ENCODE measurements at regions not wholly inside any gene's neighbourhood (a gene's known extent, or its start where the extent isn't known, plus 50 kb on each side); places are given as distances from the start of the nearest gene placed in this dataset.

DNA sequence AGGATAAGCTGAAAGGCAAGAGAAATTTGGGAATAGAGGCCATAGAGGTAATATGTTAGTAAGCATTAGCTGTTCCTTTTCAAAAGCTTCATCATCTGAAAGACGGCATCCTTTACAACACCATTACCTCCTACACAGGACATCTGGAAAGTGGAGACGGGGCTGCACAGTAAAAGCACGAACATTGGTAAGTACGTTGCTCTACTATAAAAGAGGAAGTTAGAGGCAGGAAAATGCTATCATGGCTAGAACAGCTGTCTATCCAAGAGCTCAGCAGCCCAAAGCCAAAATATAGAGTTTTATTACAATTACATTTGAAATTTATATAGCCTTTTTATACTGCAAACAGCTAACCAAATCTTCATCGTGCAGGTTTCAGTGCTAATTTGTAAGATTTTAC is 172.3 kb upstream of the GRIP1 start:
- H3K27ac Mint-ChIP-seq, result no peak overlapping the region
- no peaks in the 10 kb centered on the region for H3K9me3 Mint-ChIP-seq
- H3K36me3 Mint-ChIP-seq, result no peaks in the 10 kb centered on the region
- no peak overlapping the region for H3K4me3 Mint-ChIP-seq
- CTCF ChIA-PET, result interaction anchor here (0.9 kb wide), 1 partner anchor 22 kb away, joined by 3 read pairs; no protein-coding TSS in a partner anchor
- peaks cover 4% of the 10 kb centered on the region for H3K27me3 Mint-ChIP-seq
- no peaks in the 10 kb centered on the region for H3K4me1 Mint-ChIP-seq
- DNase-seq, result no peak

DNA sequence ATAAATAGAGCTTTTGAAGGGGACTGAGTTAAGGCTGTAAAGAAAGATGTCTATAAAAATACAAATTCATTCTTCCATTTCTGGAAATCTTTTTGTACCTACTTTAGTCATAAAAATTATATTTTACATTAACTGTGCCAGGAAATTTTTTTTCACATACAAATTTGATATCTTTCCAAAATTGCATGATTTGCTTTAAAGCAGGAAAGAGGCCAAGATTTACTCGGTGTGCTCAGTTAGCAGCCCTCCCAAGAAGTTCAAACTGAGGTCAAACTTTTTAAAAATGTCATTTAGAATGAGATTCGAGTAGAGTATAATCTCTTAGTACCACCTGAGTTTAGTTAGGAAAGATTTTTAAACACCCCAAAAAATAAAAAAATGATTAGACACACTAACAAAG is 173.2 kb upstream of the GRIP1 start:
- no peaks in the 10 kb centered on the region for H3K4me1 Mint-ChIP-seq
- no peak overlapping the region for H3K4me3 Mint-ChIP-seq
- peaks cover 2% of the 10 kb centered on the region for H3K27me3 Mint-ChIP-seq
- no peaks in the 10 kb centered on the region for H3K36me3 Mint-ChIP-seq
- DNase-seq, result no peak
- no peak overlapping the region for H3K27ac Mint-ChIP-seq
- no peaks in the 10 kb centered on the region for H3K9me3 Mint-ChIP-seq
- CTCF ChIA-PET, result no interaction called here

DNA sequence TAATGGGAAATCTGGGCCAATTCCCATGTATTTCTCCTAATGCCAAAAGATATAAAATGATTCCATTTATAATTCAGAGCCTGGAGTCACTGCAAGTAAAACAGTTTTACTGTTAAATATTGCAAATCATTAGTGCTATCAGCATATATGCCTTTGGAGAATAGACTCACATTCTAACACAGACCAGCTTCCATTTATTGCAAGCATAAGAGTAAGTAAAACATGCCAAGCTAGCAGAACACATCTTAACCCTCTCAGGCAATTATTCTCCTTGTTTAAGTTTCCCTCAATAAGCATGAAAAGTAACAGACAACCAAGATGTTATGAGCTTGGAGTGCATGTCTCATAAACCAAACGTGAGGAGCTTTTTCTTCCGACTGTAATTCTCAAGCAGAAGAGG is 173.9 kb upstream of the GRIP1 start:
- H3K4me1 Mint-ChIP-seq, result peaks cover 5% of the 10 kb centered on the region
- no peaks in the 10 kb centered on the region for H3K36me3 Mint-ChIP-seq
- H3K9me3 Mint-ChIP-seq, result no peaks in the 10 kb centered on the region
- CTCF ChIA-PET, result no interaction called here
- H3K4me3 Mint-ChIP-seq, result no peak overlapping the region
- DNase-seq, result no peak
- H3K27ac Mint-ChIP-seq, result no peak overlapping the region
- no peaks in the 10 kb centered on the region for H3K27me3 Mint-ChIP-seq

DNA sequence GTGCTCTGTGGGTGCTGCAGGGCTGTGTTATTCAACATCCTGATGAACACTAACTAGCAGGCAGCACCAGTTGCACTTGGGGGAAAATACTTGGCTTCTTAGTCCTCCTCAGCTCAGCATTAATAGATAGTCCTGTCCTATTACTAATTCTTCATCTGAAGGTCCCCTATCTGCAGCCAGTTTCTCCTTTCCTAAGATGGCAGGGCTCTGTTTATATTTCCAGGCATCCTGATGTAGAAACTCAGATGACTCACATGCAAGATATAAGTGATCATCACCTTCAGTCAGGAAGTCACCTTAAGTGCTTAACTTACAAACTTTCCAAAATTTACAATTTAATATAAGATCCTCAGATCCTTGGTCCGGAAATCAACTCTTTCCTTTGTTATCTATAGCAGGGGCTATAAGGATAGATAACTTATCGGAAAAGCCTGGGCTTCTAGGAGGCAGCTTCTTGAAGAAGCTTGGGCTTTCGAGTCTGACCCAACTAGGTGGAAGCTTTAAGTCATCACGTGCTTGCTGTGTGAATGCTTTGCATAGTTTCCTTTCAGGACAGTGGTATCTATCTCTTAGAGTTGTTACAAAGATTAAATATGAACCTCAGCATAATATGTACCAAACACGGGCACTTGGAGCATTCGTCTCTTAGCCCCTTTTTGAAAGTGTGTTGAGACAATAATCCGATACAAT is 181.0 kb upstream of the GRIP1 start:
- CTCF ChIA-PET, result interaction anchor here (0.7 to 2.1 kb wide), 11 partner anchors 31 to 177 kb away, joined by 3 to 17 read pairs (median 5); no protein-coding TSS in a partner anchor
- no peak overlapping the region for H3K27ac Mint-ChIP-seq

DNA sequence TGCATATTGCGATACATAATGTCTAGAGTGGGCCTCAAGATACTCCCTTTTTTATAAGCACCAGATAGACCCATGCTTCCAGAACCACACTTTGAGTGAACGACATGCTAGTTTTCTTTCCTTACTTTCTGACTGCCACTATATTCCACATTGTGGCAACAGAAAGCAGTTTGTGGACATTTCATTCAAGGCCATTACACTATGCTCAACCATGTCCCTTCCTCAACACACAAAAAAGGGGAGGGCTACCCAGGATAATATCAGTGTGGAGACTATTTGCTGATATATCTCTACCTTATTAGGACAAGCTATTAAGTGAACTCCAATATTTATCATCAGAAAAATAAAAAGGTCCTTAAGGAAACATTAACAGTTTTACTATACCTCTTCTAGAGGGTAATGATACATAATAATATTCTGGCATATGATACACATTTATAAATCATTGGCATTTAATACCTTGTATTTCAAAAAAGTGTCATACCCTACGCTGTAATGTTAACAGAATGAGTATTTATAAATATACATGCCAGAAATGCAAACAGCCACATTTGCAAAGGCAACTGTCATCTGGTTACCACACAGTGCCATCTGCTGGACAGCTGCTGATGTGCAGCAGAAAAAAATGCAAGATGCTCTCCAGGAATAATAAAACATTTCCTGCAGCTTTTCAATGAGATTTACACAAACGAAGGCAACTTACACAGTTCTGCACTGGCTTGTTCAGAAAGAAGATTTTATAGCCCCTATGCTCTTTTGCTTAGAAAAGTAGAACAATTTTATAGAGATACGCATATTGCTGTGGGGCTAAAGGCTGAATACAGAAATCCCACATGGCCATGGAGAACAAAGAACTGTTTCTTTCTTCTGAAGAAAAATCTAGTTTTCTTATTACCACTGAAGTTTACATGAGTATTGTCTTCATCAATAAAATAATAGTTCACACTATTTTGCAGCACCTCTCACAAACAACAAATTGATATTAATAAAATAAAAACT is 182.2 kb upstream of the GRIP1 start:
- H3K9me3 Mint-ChIP-seq, result no peaks in the 10 kb centered on the region
- no peak overlapping the region for H3K27ac Mint-ChIP-seq
- CTCF ChIA-PET, result interaction anchor here (0.6 to 2.1 kb wide), 14 partner anchors 14 to 172 kb away, joined by 3 to 17 read pairs (median 5); no protein-coding TSS in a partner anchor
- H3K36me3 Mint-ChIP-seq, result no peaks in the 10 kb centered on the region
- H3K4me3 Mint-ChIP-seq, result no peak overlapping the region
- peak; percentile 80 for DNase-seq
- H3K4me1 Mint-ChIP-seq, result peaks cover 17% of the 10 kb centered on the region
- peaks cover 12% of the 10 kb centered on the region for H3K27me3 Mint-ChIP-seq

More for the DNA sequence above, 181.0 kb upstream of the GRIP1 start:
- H3K36me3 Mint-ChIP-seq, result no peaks in the 10 kb centered on the region
- no peak for DNase-seq
- H3K9me3 Mint-ChIP-seq, result no peaks in the 10 kb centered on the region
- no peak overlapping the region for H3K4me3 Mint-ChIP-seq
- H3K4me1 Mint-ChIP-seq, result peaks cover 17% of the 10 kb centered on the region
- peaks cover 4% of the 10 kb centered on the region for H3K27me3 Mint-ChIP-seq

DNA sequence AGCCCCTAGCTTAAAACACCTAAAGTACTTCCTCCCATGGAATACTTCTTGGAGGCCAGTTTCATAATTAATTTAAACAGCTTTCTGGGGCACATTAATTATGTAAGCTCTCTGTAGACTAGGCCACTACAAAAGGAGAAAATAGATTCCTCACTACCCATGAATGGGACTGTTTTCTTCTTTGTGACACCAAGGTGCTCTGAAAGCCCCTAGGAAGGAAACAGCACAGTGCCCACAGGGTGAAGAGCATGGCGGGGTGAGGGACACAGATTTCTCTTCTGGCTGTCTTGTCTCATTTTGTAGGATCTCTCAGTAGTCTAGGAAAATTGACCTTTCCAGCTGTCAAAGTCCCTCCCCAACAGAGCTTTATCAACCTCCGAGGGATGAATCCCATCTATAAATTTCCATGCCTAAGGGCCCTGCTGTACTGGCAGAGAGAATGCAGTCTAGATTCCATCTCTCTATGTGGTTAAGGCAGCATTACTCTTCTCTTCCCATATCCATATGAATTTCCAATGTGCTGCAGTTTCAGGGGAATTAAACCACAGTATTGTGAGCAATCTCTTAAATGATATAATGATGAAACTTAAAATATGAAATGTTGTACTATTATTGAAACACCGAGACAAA is 183.6 kb upstream of the GRIP1 start:
- Mint-ChIP-seq H3K27ac (no peak overlapping the region), H3K9me3 (no peaks in the 10 kb centered on the region), H3K4me3 (no peak overlapping the region), H3K4me1 (peaks cover 15% of the 10 kb centered on the region), H3K36me3 (no peaks in the 10 kb centered on the region), H3K27me3 (peaks cover 15% of the 10 kb centered on the region)
- no peak for DNase-seq
- CTCF ChIA-PET, result interaction anchor here (1.0 kb wide), 3 partner anchors 97 to 174 kb away, joined by 3 read pairs; no protein-coding TSS in a partner anchor

DNA sequence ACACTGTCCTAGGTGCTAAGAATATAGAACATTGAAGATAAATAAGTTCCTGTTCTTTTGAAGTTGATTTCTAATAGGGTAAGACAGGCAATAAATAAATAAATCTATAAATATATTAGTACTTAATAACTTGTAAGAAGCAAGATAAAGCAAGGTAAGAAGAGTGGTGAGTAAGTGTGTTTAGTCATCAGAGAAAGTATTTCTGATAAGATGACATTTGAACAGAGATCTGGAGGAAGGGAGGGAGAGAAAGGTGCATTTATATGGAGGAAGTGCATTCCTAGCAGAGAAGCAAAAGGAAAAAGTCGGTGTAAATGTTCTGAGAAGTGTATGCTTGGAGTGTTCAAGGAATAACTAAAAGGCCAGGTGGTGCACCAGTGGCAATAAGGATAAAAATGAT is 184.4 kb upstream of the GRIP1 start:
- H3K9me3 Mint-ChIP-seq, result no peaks in the 10 kb centered on the region
- H3K4me3 Mint-ChIP-seq, result no peak overlapping the region
- no peaks in the 10 kb centered on the region for H3K36me3 Mint-ChIP-seq
- H3K4me1 Mint-ChIP-seq, result peaks cover 10% of the 10 kb centered on the region
- no peak overlapping the region for H3K27ac Mint-ChIP-seq
- H3K27me3 Mint-ChIP-seq, result peaks cover 15% of the 10 kb centered on the region
- CTCF ChIA-PET, result no interaction called here
- no peak for DNase-seq

DNA sequence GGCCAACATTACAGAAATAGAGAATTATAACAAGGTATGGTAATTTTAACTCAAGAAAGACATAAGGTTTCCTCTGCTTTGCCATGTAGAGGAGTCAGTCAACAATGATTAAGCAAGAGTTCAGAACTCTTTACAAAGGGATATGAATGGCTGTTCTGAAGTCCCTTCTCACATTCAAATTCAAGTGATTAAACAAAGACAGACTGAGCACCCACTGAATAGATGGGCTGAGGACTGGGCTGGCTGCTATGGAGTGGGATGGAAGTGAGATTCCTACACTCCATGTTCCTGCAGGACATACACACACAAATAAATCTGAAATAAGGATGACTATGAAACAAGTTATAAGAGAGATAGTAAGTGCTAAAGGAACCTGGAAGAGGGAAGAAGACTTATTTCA is 199.0 kb upstream of the GRIP1 start:
- H3K9me3 Mint-ChIP-seq, result no peaks in the 10 kb centered on the region
- H3K4me1 Mint-ChIP-seq, result no peaks in the 10 kb centered on the region
- no peak overlapping the region for H3K27ac Mint-ChIP-seq
- no peaks in the 10 kb centered on the region for H3K36me3 Mint-ChIP-seq
- H3K4me3 Mint-ChIP-seq, result no peak overlapping the region
- CTCF ChIA-PET, result no interaction called here
- H3K27me3 Mint-ChIP-seq, result peaks cover 6% of the 10 kb centered on the region
- no peak for DNase-seq

DNA sequence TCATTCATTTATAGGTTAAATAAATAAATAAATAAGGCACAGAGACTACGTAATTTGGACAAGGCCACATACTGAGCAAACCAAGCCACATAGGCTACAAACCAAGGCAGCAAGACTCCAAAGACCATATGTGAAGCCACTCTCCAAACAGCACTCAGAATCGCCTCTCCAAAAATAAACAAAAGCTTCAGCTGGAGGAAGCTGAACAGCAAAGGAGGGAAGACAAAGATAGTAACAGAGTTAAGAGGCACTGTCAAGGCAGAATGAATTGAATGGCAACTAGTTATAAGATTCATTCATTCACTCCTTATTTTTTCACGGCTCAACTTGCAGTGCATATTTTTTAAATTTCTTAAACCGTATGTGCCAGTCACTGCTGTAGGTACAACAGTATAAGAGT is 200.5 kb upstream of the GRIP1 start:
- CTCF ChIA-PET, result no interaction called here
- Mint-ChIP-seq H3K9me3 (no peaks in the 10 kb centered on the region), H3K4me1 (no peaks in the 10 kb centered on the region), H3K27me3 (peaks cover 8% of the 10 kb centered on the region), H3K36me3 (no peaks in the 10 kb centered on the region), H3K27ac (no peak overlapping the region), H3K4me3 (no peak overlapping the region)
- DNase-seq, result no peak

DNA sequence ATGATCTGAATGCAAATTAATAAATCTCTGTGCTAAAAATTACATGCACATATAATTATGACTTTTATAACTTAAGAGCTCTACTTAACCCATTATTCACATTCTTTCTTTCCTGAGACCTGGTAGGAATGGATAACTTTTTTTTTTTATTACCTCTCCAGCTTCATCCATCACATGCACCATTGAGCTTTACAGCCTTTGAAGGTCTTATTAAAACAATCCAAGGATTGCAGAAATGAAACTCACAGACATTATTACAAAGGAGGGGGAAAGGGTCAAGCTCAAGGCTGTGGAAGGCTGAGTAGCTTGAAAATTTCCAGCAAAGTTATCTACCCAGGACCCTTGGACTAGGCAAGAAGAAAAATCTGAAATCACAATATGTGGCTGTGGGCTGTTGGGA is 202.5 kb upstream of the GRIP1 start:
- Mint-ChIP-seq H3K4me1 (no peaks in the 10 kb centered on the region), H3K27ac (no peak overlapping the region), H3K9me3 (no peaks in the 10 kb centered on the region), H3K36me3 (no peaks in the 10 kb centered on the region), H3K4me3 (no peak overlapping the region), H3K27me3 (peaks cover 13% of the 10 kb centered on the region)
- CTCF ChIA-PET, result no interaction called here
- no peak for DNase-seq

DNA sequence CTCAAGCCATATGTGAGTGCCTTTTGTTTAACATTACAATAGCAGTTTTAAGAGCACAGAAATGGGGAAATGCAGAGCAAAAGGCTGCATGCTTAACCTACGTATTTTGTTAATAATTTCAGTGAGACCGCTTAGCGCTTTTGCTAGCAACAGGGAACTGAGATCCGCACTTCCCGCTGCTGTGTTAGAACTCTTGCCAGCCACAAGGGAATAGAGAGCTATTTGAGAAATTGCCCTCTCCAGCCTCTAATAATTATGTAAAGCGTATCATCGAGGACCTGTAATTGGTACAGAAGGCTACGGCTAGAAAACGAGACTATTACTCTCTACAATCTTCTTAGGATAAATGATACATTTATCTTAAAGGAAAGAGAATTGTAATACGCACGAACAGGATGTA is 205.2 kb upstream of the GRIP1 start:
- Mint-ChIP-seq H3K36me3 (no peaks in the 10 kb centered on the region), H3K27me3 (peaks cover 13% of the 10 kb centered on the region), H3K27ac (no peak overlapping the region), H3K4me3 (no peak overlapping the region), H3K4me1 (no peaks in the 10 kb centered on the region), H3K9me3 (no peaks in the 10 kb centered on the region)
- CTCF ChIA-PET, result no interaction called here
- no peak for DNase-seq

DNA sequence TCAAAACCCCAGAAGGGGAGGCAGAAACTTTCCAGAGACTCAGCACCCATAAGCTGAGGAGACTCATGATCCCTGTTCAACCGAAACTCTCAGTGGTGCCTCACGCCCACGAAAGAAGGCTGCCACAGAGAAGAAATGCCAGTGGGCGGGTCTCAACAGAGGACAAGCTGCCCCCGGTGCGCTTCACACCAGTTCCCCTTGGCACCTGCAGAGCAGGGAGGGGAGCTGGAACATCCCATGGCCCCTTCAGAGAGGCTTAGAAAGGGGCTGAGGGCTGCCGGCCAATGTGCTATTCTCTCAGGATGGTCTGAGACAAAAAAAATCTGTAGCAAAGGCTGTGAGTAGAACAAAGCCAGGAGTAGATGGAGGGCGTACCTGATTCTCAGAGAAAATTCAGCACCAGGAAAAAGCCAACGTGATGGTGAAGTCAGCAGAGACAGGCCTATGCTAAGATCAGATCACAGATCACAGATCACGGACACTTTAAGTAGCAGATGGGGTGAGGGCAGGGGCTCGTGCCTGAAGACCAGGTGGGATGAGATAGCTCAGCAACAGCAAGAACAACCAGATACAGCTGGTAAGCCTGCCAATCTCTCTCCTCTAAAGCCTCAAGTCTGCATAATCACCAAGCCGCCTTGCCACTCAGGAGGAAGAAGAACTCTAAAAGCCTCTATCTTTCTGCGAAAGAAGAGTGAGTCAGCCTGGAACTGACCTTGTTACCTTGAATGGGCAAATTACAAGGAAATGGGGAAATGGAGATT is 206.4 kb upstream of the GRIP1 start:
- H3K27me3 Mint-ChIP-seq, result peaks cover 13% of the 10 kb centered on the region
- no peaks in the 10 kb centered on the region for H3K36me3 Mint-ChIP-seq
- CTCF ChIA-PET, result no interaction called here
- no peak overlapping the region for H3K27ac Mint-ChIP-seq
- no peaks in the 10 kb centered on the region for H3K4me1 Mint-ChIP-seq
- H3K9me3 Mint-ChIP-seq, result no peaks in the 10 kb centered on the region
- no peak overlapping the region for H3K4me3 Mint-ChIP-seq
- no peak for DNase-seq

DNA sequence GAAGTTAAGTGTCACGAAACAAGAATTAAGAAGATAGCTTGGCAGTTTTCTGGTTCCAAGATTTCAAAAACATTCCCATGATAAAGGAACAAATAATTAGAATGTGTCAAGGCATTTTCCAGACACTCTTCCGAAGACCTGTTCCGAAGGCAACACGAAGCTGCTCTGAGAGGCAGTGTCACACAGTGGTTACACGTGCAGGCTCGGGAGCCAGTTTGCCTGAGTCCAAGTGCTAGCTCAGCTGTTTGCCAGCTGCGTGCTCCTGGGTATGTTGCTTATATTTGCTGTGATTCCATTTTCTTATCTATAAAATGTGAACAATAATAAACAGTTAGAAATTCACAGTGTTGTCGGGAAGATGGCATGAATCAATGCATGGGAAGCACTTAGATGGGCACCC is 217.9 kb upstream of the GRIP1 start:
- no peaks in the 10 kb centered on the region for H3K36me3 Mint-ChIP-seq
- CTCF ChIA-PET, result no interaction called here
- peaks cover 6% of the 10 kb centered on the region for H3K27me3 Mint-ChIP-seq
- peaks cover 15% of the 10 kb centered on the region for H3K4me1 Mint-ChIP-seq
- H3K27ac Mint-ChIP-seq, result no peak overlapping the region
- H3K4me3 Mint-ChIP-seq, result no peak overlapping the region
- no peak for DNase-seq
- no peaks in the 10 kb centered on the region for H3K9me3 Mint-ChIP-seq

Measured in activated naive CD4-positive, alpha-beta T cell treated with anti-CD3 and anti-CD28 coated beads, Interleukin-2, amount 10 ng/mL, durations not matched to agents 7 days and 5 days (primary cell).